H1 (cell line): ENCODE measurements at regions not wholly inside any gene's neighbourhood (a gene's known extent, or its start where the extent isn't known, plus 50 kb on each side); places are given as distances from the start of the nearest gene placed in this dataset.

Experiments
- CTCF ChIA-PET: fragments of 300-600 bp; sonication (Branson Sonifier 250); formaldehyde crosslinking; loops from one replicate; lab custom pipeline; 2021; ENCODE audit not compliant: partially characterized antibody; lab: Charles Lee
- POLR2A ChIA-PET: fragments of 300-600 bp; sonication (Branson Sonifier 250); formaldehyde crosslinking; loops from one replicate; lab custom pipeline; 2021; ENCODE audit warnings: inconsistent platforms; ENCODE audit not compliant: partially characterized antibody; lab: Charles Lee
- DNase-seq, 2 experiments: peaks; one replicate each; pipeline versions ENCODE4 v3.0.0 to v3.0.0-alpha.2; 2010 to 2022; ENCODE audit warnings: low spot score in 2 of 2, low read depth in 1 of 2, mixed read lengths in 1 of 2
- FAIRE-seq: peaks from 2 replicates; lab custom pipeline; 2011; peaks lifted over from hg19 to GRCh38; lab: Jason Lieb, UNC
- H2AFZ ChIP-seq: 2 replicates; pipeline ENCODE4 v1.8.1; 2012; ENCODE audit warnings: low read length, inconsistent platforms
- H2AK5ac ChIP-seq: 2 replicates; pipeline ENCODE4 v1.6.1; 2013; ENCODE audit warnings: low read depth, low read length
- H2BK120ac ChIP-seq: replicated peaks from 2 replicates; pipeline ENCODE3; 2013; ENCODE audit warnings: low read depth, low read length, inconsistent platforms
- H2BK12ac ChIP-seq: 2 replicates; pipeline ENCODE4 v1.6.1; 2013; ENCODE audit warnings: low read depth, low read length
- H2BK15ac ChIP-seq: 2 replicates; pipeline ENCODE4 v1.6.1; 2013; ENCODE audit warnings: low read length
- H2BK20ac ChIP-seq: 2 replicates; pipeline ENCODE4 v1.6.1; 2013; ENCODE audit warnings: low read length
- H2BK5ac ChIP-seq: 2 replicates; pipeline ENCODE4 v1.6.1; 2013; ENCODE audit warnings: low read depth, low read length
- H3K14ac ChIP-seq: 2 replicates; pipeline ENCODE4 v1.6.1; 2013; ENCODE audit warnings: inconsistent platforms; ENCODE audit not compliant: insufficient read length
- H3K18ac ChIP-seq: 2 replicates; pipeline ENCODE4 v1.6.1; 2013; ENCODE audit warnings: low read length; ENCODE audit errors: extremely low read depth
- H3K23ac ChIP-seq: 2 replicates; pipeline ENCODE4 v1.6.1; 2013; ENCODE audit warnings: inconsistent platforms; ENCODE audit not compliant: insufficient read length
- H3K23me2 ChIP-seq: 2 replicates; pipeline ENCODE4 v1.6.1; 2013; ENCODE audit warnings: low read depth, low read length
- H3K27ac ChIP-seq: 2 replicates; pipeline ENCODE4 v1.6.1; 2011; ENCODE audit warnings: low read depth, low read length, inconsistent platforms
- H3K27me3 ChIP-seq, 4 experiments: replicated peaks in 1 of 4; 1 replicate in 1 of 4; 2 replicates in 3 of 4; pipeline versions ENCODE4 v1.6.1 to v1.8.1; 2011 to 2013; ENCODE audit warnings: low read length in 3 of 4, mild to moderate bottlenecking in 3 of 4, inconsistent platforms in 2 of 4, mixed read lengths in 2 of 4, moderate library complexity in 1 of 4; ENCODE audit not compliant: control insufficient read depth in 3 of 4, insufficient read depth in 3 of 4; ENCODE audit errors: extremely low read depth in 1 of 4
- H3K36me3 ChIP-seq, 4 experiments: 2 replicates each; pipeline versions ENCODE4 v1.6.1 to v1.8.1; 2011 to 2013; ENCODE audit warnings: mild to moderate bottlenecking in 4 of 4, low read length in 3 of 4, moderate library complexity in 2 of 4, control low read depth in 1 of 4, inconsistent platforms in 1 of 4; ENCODE audit not compliant: insufficient read depth in 4 of 4, control insufficient read depth in 2 of 4
- H3K4ac ChIP-seq: replicated peaks from 2 replicates; pipeline ENCODE3; 2013; ENCODE audit warnings: low read length, low read depth, mixed read lengths, inconsistent platforms; ENCODE audit not compliant: insufficient read length
- H3K4me1 ChIP-seq, 4 experiments: replicated peaks in 1 of 4; 1 replicate in 1 of 4; 2 replicates in 3 of 4; pipeline versions ENCODE4 v1.6.1 to v1.8.1; 2011 to 2013; ENCODE audit warnings: low read length in 3 of 4, inconsistent platforms in 2 of 4, mixed read lengths in 1 of 4; ENCODE audit not compliant: insufficient read depth in 4 of 4, control insufficient read depth in 3 of 4
- H3K4me2 ChIP-seq, 2 experiments: 2 replicates each; pipeline versions ENCODE4 v1.6.1 to v1.8.1; 2011 to 2013; ENCODE audit warnings: low read depth in 2 of 2, low read length in 2 of 2, control low read depth in 1 of 2, inconsistent platforms in 1 of 2, mild to moderate bottlenecking in 1 of 2; ENCODE audit not compliant: insufficient read depth in 1 of 2
- H3K4me3 ChIP-seq, 4 experiments: fragments of 200-600, 300-600 bp in 1 of 4; sonication (generic), shearing (Covaris generic), sonication (Bioruptor Twin) in 1 of 4; 2 replicates each; pipeline versions ENCODE4 v1.5.1 to v1.8.1; 2011 to 2016; ENCODE audit warnings: low read length in 4 of 4, low read depth in 3 of 4, control low read depth in 2 of 4, inconsistent platforms in 2 of 4, mild to moderate bottlenecking in 2 of 4, mixed read lengths in 1 of 4, moderate library complexity in 1 of 4; ENCODE audit not compliant: insufficient read depth in 2 of 4; ENCODE audit errors: extremely low read depth in 1 of 4
- H3K56ac ChIP-seq: replicated peaks from 2 replicates; pipeline ENCODE3; 2013; ENCODE audit warnings: low read depth, mild to moderate bottlenecking, mixed read lengths, low read length, inconsistent platforms; ENCODE audit not compliant: insufficient read length
- H3K79me1 ChIP-seq: 2 replicates; pipeline ENCODE4 v1.6.1; 2013; ENCODE audit warnings: low read depth, low read length, control low read depth
- H3K79me2 ChIP-seq, 2 experiments: 2 replicates each; pipeline versions ENCODE4 v1.6.1 to v1.8.1; 2012 to 2013; ENCODE audit warnings: low read length in 2 of 2, mild to moderate bottlenecking in 2 of 2, inconsistent platforms in 1 of 2; ENCODE audit not compliant: insufficient read depth in 2 of 2, control insufficient read depth in 1 of 2
- H3K9ac ChIP-seq, 4 experiments: replicated peaks in 1 of 4; 1 replicate in 1 of 4; 2 replicates in 3 of 4; pipeline versions ENCODE4 v1.6.1 to v1.8.1; 2011 to 2013; ENCODE audit warnings: low read depth in 3 of 4, low read length in 3 of 4, control low read depth in 2 of 4, mild to moderate bottlenecking in 2 of 4, moderate library complexity in 2 of 4, inconsistent platforms in 1 of 4; ENCODE audit errors: extremely low read depth in 1 of 4
- H3K9me3 ChIP-seq, 2 experiments: 2 replicates each; pipeline versions ENCODE4 v1.6.1 to v1.8.1; 2012 to 2013; ENCODE audit warnings: mild to moderate bottlenecking in 2 of 2, moderate library complexity in 2 of 2, control low read depth in 1 of 2, inconsistent platforms in 1 of 2, low read depth in 1 of 2, low read length in 1 of 2, mixed read lengths in 1 of 2; ENCODE audit not compliant: insufficient read depth in 2 of 2
- H4K20me1 ChIP-seq, 2 experiments: replicated peaks in 1 of 2; 2 replicates each; pipeline versions ENCODE3 to v1.8.1; 2011 to 2013; ENCODE audit warnings: inconsistent platforms in 2 of 2, low read length in 2 of 2, mild to moderate bottlenecking in 1 of 2; ENCODE audit not compliant: insufficient read depth in 2 of 2, control insufficient read depth in 1 of 2
- H4K5ac ChIP-seq: 2 replicates; pipeline ENCODE4 v1.6.1; 2013; ENCODE audit warnings: low read length, low read depth, mixed read lengths, inconsistent platforms; ENCODE audit not compliant: insufficient read length
- H4K8ac ChIP-seq: 2 replicates; pipeline ENCODE4 v1.8.0; 2013; ENCODE audit warnings: mild to moderate bottlenecking, moderate library complexity, low read length, inconsistent platforms; ENCODE audit not compliant: insufficient read depth; ENCODE audit errors: extremely low read depth
- H4K91ac ChIP-seq: replicated peaks from 2 replicates; pipeline ENCODE3; 2013; ENCODE audit warnings: low read length, mixed read lengths, inconsistent platforms; ENCODE audit not compliant: insufficient read length
- BACH1 ChIP-seq: IDR thresholded peaks from 2 replicates; pipeline ENCODE4 v1.6.1; 2012; ENCODE audit warnings: low read length, improper control_type of control experiment
- CEBPB ChIP-seq: IDR thresholded peaks from 2 replicates; pipeline ENCODE4 v1.6.1; 2012; ENCODE audit warnings: low read depth, low read length
- CHD2 ChIP-seq: IDR thresholded peaks from 2 replicates; pipeline ENCODE4 v1.6.1; 2012; ENCODE audit warnings: low read length, improper control_type of control experiment
- E2F6 ChIP-seq: IDR thresholded peaks from 2 replicates; pipeline ENCODE4 v1.6.1; 2012; ENCODE audit warnings: inconsistent platforms
- KDM5A ChIP-seq: fragments of 200-600 bp; IDR thresholded peaks from 2 replicates; pipeline ENCODE4 v1.7.1; 2012; ENCODE audit warnings: mild to moderate bottlenecking, low read length, inconsistent platforms, mixed read lengths
- MAFK ChIP-seq: IDR thresholded peaks from 2 replicates; pipeline ENCODE4 v1.6.1; 2012; ENCODE audit warnings: low read depth, mild to moderate bottlenecking, improper control_type of control experiment, low read length
- POU5F1 ChIP-seq: IDR thresholded peaks from 2 replicates; pipeline ENCODE4 v1.6.1; 2011; ENCODE audit warnings: low read depth, mild to moderate bottlenecking, low read length, moderate library complexity
- RBBP5 ChIP-seq: IDR thresholded peaks from 2 replicates; pipeline ENCODE4 v1.7.1; 2012; ENCODE audit warnings: low read depth, mild to moderate bottlenecking, inconsistent platforms, low read length, moderate library complexity, borderline replicate concordance
- SIRT6 ChIP-seq: IDR thresholded peaks from one replicate; pipeline ENCODE4 v1.7.1; 2012; ENCODE audit warnings: low read length, inconsistent platforms
- SP1 ChIP-seq: IDR thresholded peaks from 2 replicates; pipeline ENCODE4 v1.6.1; 2011; ENCODE audit warnings: low read depth, low read length
- SRF ChIP-seq: IDR thresholded peaks from 2 replicates; pipeline ENCODE4 v1.6.1; 2011; ENCODE audit warnings: mild to moderate bottlenecking, low read depth, low read length, moderate library complexity
- SUZ12 ChIP-seq: fragments of 200-600 bp; sonication (generic); IDR thresholded peaks from 2 replicates; pipeline ENCODE4 v1.6.1; 2012; ENCODE audit warnings: mild to moderate bottlenecking, inconsistent platforms, low read length, moderate library complexity, mixed read lengths
- ZNF274 ChIP-seq: IDR thresholded peaks from 2 replicates; pipeline ENCODE4 v1.7.0; 2012; ENCODE audit warnings: low read length, borderline replicate concordance; ENCODE audit errors: extremely low read depth
- WGBS, 2 experiments: shearing (Covaris generic) in 1 of 2; methylation state at CpG; one replicate each; pipeline versions ENCODE4 v1.1.6 to v1.1.7; 2013 to 2015; ENCODE audit warnings: low lambda C conversion rate in 2 of 2, mixed read lengths in 2 of 2, inconsistent platforms in 1 of 2, low coverage in 1 of 2, missing lambda C conversion rate in 1 of 2; ENCODE audit not compliant: insufficient replicate concordance in 2 of 2, insufficient coverage in 1 of 2, insufficient read length in 1 of 2; ENCODE audit errors: extremely low coverage in 1 of 2, missing lambda C conversion rate in 1 of 2; 5-methylcytosine and 5-hydroxymethylcytosine counted together
- TF ChIP-seq, protein P1 (sequence below): IDR thresholded peaks from 2 replicates; pipeline ENCODE4 v1.6.1; 2012; ENCODE audit warnings: inconsistent platforms

GRCh38 chr6:166842607-166843006 is 113.7 kb downstream of the RNASET2 start:
- Histone ChIP-seq H3K56ac (no peak overlapping the region), H3K23me2 (no peaks in the 10 kb centered on the region), H2BK120ac (no peak overlapping the region), H2AFZ (no peak overlapping the region), H3K4me1 (no peaks in the 10 kb centered on the region), H4K91ac (no peak overlapping the region), H3K4me2 (no peak overlapping the region), H3K9ac (no peak overlapping the region), H4K5ac (no peak overlapping the region), H3K4ac (no peak overlapping the region), H3K23ac (no peak overlapping the region), H2BK20ac (no peak overlapping the region), H3K9me3 (no peaks in the 10 kb centered on the region), H3K79me2 (no peaks in the 10 kb centered on the region), H3K4me3 (no peak overlapping the region), H3K36me3 (no peaks in the 10 kb centered on the region), H2BK12ac (no peak overlapping the region), H4K8ac (no peak overlapping the region), H2BK15ac (no peak overlapping the region), H3K14ac (no peak overlapping the region), H3K27ac (no peak overlapping the region), H3K27me3 (no peaks in the 10 kb centered on the region), H2AK5ac (no peak overlapping the region), H4K20me1 (no peaks in the 10 kb centered on the region), H3K79me1 (0 out of 2 replicates have a peak, but pooled peaks cover 2% of the 10 kb centered on the region), H2BK5ac (no peak overlapping the region), H3K18ac (no peak overlapping the region)
- no peak for DNase-seq
- ChIA-PET CTCF (interaction anchor here (0.6 kb wide), 1 partner anchor 107 kb away, joined by 3 read pairs; no protein-coding TSS in a partner anchor), POLR2A (no interaction called here)
- no peak for FAIRE-seq
- WGBS, 2 experiments, result 89% methylated on average over 10 of the region's 10 CpGs; no CpG with 5 or more reads in 1 of the 2 experiments
- TF ChIP-seq SIRT6 (no peak), CHD2 (no peak), POU5F1 (no peak), E2F6 (no peak), ZNF274 (no peak), SP1 (no peak), BACH1 (no peak), SRF (no peak), RBBP5 (no peak), CEBPB (no peak), SUZ12 (no peak), KDM5A (no peak), MAFK (no peak)
- TF ChIP-seq, protein P1, sequence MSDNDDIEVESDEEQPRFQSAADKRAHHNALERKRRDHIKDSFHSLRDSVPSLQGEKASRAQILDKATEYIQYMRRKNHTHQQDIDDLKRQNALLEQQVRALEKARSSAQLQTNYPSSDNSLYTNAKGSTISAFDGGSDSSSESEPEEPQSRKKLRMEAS, result no peak
